ENCODE measurements at regions not wholly inside any gene's neighbourhood (a gene's known extent, or its start where the extent isn't known, plus 50 kb on each side); places are given as distances from the start of the nearest gene placed in this dataset.

DNA sequence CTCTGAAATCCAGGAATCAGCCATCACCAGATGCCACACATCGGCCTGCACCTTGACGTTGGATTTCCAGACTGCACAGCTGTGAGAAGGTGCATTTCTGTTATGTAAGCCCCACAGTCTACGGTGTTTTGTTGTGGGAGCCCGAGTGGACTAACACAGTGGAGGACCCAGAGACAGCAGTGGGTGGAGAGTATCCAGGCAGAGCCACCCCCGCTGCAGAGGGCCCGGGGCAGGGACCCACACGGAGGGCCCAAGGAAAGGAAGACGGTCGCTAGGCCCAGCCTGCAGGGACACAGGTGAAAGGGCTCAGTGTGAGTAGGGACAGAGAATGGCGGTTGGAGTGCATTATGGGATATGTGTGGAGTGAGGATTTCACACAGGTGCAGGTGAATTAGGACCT is 288.3 kb upstream of the AJAP1 start:
- no peaks in the 10 kb centered on the region for H3K27me3 ChIP-seq (ENCODE audit: control insufficient read depth in 4 of 4, insufficient read depth in 4 of 4, low read length in 3 of 4)
- no peak for DNase-seq (ENCODE audit: low spot score)
- H3K36me3 ChIP-seq (ENCODE audit: control insufficient read depth in 4 of 4, insufficient read depth in 3 of 4, low read depth in 1 of 4, low read length in 3 of 4), result no peaks in the 10 kb centered on the region
- peaks cover 0 to 4% (median 2%) of the 10 kb centered on the region in 4 donors for H3K9me3 ChIP-seq (ENCODE audit: control insufficient read depth in 4 of 4, low read length in 3 of 4)
- H3K4me1 ChIP-seq (ENCODE audit: control insufficient read depth in 4 of 4, insufficient read depth in 4 of 4, low read length in 3 of 4), result no peaks in the 10 kb centered on the region
- H3K9ac ChIP-seq (ENCODE audit: low read depth in 1 of 2, low read length in 2 of 2), result no peak overlapping the region
- no peak overlapping the region for H3K4me3 ChIP-seq (ENCODE audit: low read depth in 1 of 3, low read length in 3 of 3)
- TF ChIP-seq NR2F2 (IDR thresholded peaks at IDR 0.05) (no peak), GABPA (IDR thresholded peaks at IDR 0.05 in 1 of 2, conservative IDR thresholded peaks at IDR 0.05 in 1 of 2) (no peak), YY1 (IDR thresholded peaks at IDR 0.05) (no peak), FOXA1 (IDR thresholded peaks at IDR 0.05) (no peak), RXRA (IDR thresholded peaks at IDR 0.05) (no peak), ATF3 (IDR thresholded peaks at IDR 0.05) (no peak), HNF4G (IDR thresholded peaks at IDR 0.05) (no peak), FOXA2 (IDR thresholded peaks at IDR 0.05) (no peak), HNF4A (conservative IDR thresholded peaks at IDR 0.05) (no peak), JUND (IDR thresholded peaks at IDR 0.05) (no peak)
- TF ChIP-seq, protein P1, sequence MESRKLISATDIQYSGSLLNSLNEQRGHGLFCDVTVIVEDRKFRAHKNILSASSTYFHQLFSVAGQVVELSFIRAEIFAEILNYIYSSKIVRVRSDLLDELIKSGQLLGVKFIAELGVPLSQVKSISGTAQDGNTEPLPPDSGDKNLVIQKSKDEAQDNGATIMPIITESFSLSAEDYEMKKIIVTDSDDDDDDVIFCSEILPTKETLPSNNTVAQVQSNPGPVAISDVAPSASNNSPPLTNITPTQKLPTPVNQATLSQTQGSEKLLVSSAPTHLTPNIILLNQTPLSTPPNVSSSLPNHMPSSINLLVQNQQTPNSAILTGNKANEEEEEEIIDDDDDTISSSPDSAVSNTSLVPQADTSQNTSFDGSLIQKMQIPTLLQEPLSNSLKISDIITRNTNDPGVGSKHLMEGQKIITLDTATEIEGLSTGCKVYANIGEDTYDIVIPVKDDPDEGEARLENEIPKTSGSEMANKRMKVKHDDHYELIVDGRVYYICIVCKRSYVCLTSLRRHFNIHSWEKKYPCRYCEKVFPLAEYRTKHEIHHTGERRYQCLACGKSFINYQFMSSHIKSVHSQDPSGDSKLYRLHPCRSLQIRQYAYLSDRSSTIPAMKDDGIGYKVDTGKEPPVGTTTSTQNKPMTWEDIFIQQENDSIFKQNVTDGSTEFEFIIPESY (IDR thresholded peaks at IDR 0.05), result no peak
- TF ChIP-seq, protein P2, sequence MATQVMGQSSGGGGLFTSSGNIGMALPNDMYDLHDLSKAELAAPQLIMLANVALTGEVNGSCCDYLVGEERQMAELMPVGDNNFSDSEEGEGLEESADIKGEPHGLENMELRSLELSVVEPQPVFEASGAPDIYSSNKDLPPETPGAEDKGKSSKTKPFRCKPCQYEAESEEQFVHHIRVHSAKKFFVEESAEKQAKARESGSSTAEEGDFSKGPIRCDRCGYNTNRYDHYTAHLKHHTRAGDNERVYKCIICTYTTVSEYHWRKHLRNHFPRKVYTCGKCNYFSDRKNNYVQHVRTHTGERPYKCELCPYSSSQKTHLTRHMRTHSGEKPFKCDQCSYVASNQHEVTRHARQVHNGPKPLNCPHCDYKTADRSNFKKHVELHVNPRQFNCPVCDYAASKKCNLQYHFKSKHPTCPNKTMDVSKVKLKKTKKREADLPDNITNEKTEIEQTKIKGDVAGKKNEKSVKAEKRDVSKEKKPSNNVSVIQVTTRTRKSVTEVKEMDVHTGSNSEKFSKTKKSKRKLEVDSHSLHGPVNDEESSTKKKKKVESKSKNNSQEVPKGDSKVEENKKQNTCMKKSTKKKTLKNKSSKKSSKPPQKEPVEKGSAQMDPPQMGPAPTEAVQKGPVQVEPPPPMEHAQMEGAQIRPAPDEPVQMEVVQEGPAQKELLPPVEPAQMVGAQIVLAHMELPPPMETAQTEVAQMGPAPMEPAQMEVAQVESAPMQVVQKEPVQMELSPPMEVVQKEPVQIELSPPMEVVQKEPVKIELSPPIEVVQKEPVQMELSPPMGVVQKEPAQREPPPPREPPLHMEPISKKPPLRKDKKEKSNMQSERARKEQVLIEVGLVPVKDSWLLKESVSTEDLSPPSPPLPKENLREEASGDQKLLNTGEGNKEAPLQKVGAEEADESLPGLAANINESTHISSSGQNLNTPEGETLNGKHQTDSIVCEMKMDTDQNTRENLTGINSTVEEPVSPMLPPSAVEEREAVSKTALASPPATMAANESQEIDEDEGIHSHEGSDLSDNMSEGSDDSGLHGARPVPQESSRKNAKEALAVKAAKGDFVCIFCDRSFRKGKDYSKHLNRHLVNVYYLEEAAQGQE (IDR thresholded peaks at IDR 0.05), result no peak
- 93% methylated on average over 10 of the region's 10 CpGs for WGBS
- no peak overlapping the region for H3K27ac ChIP-seq (ENCODE audit: low read depth in 1 of 2, low read length in 2 of 2)

DNA sequence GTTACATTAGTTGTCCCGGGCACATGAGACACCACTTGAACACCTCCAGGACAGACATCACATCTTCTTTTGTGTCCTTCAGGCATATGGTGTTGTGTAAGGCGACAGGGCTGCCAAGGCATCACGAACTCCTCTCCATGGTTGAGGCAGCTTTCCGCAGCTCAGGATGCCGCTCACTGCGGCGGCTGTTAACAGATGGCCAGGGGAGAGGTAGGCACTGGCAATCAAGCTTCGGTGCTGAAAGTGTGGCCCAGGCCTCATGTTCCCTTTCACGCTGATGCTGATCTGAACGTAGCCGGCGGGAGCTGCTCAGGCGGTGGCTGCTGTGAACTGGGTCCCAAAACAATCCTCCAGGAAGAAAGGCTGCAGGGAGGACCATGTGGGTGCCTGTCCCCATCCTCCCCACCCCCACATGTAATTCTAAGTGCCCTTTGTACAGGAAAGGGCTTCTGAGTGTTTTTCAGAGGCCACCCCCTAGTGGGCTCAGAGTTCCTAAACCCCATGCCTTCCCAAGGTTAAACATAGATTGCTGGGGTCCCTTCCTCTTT is 287.1 kb upstream of the AJAP1 start:
- H3K4me3 ChIP-seq (ENCODE audit: low read depth in 1 of 3, low read length in 3 of 3), result no peak overlapping the region
- TF ChIP-seq EGR1 (IDR thresholded peaks at IDR 0.05; ENCODE audit: low read depth in 2 of 2), result no peak
- TF ChIP-seq RXRA (IDR thresholded peaks at IDR 0.05), result no peak
- no peak for DNase-seq (ENCODE audit: low spot score)
- no peak overlapping the region for H3K27ac ChIP-seq (ENCODE audit: low read depth in 1 of 2, low read length in 2 of 2)
- 84% methylated on average over 13 of the region's 13 CpGs for WGBS
- H3K27me3 ChIP-seq (ENCODE audit: control insufficient read depth in 4 of 4, insufficient read depth in 4 of 4, low read length in 3 of 4), result no peaks in the 10 kb centered on the region
- no peaks in the 10 kb centered on the region for H3K4me1 ChIP-seq (ENCODE audit: control insufficient read depth in 4 of 4, insufficient read depth in 4 of 4, low read length in 3 of 4)
- no peaks in the 10 kb centered on the region for H3K36me3 ChIP-seq (ENCODE audit: control insufficient read depth in 4 of 4, insufficient read depth in 3 of 4, low read depth in 1 of 4, low read length in 3 of 4)
- H3K9me3 ChIP-seq (ENCODE audit: control insufficient read depth in 4 of 4, low read length in 3 of 4), result peaks cover 0 to 4% (median 2%) of the 10 kb centered on the region in 4 donors
- H3K9ac ChIP-seq (ENCODE audit: low read depth in 1 of 2, low read length in 2 of 2), result no peak overlapping the region

DNA sequence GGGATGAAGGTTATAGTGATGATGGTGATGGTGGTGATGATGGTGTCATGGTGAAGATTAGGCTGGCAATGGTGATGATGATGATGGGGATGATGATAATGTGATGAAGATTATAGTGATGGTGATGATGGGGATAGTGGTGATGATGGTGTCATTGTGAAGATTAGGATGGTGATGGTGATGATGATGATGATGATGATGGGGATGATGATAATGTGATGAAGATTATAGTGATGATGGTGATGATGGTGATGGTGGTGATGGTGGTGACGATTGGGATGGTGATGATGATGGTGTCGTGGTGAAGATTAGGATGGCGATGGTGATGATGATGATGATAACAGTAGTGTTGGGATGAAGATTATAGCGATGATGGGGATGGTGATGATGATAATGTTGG is 285.1 kb upstream of the AJAP1 start:
- Histone ChIP-seq H3K4me1 (ENCODE audit: control insufficient read depth in 4 of 4, insufficient read depth in 4 of 4, low read length in 3 of 4) (no peaks in the 10 kb centered on the region), H3K36me3 (ENCODE audit: control insufficient read depth in 4 of 4, insufficient read depth in 3 of 4, low read depth in 1 of 4, low read length in 3 of 4) (no peaks in the 10 kb centered on the region), H3K27me3 (ENCODE audit: control insufficient read depth in 4 of 4, insufficient read depth in 4 of 4, low read length in 3 of 4) (no peaks in the 10 kb centered on the region), H3K4me3 (ENCODE audit: low read depth in 1 of 3, low read length in 3 of 3) (no peak overlapping the region), H3K9me3 (ENCODE audit: control insufficient read depth in 4 of 4, low read length in 3 of 4) (no peaks in the 10 kb centered on the region), H3K9ac (ENCODE audit: low read depth in 1 of 2, low read length in 2 of 2) (no peak overlapping the region), H3K27ac (ENCODE audit: low read depth in 1 of 2, low read length in 2 of 2) (no peak overlapping the region)
- WGBS, result 86% methylated on average over 4 of the region's 4 CpGs
- TF ChIP-seq, protein P1 (IDR thresholded peaks at IDR 0.05), result no peak
- TF ChIP-seq JUND (IDR thresholded peaks at IDR 0.05) (no peak), RXRA (IDR thresholded peaks at IDR 0.05) (no peak), MAX (IDR thresholded peaks at IDR 0.05) (no peak), HNF4G (IDR thresholded peaks at IDR 0.05) (no peak)
- TF ChIP-seq, protein P2 (IDR thresholded peaks at IDR 0.05), result no peak
- no peak for DNase-seq (ENCODE audit: low spot score)
